Tibial nerve (tissue), 4 donors: ENCODE measurements at regions not wholly inside any gene's neighbourhood (a gene's known extent, or its start where the extent isn't known, plus 50 kb on each side); places are given as distances from the start of the nearest gene placed in this dataset.

Source experiments
- DNase-seq, 2 donors: peaks; one replicate each; pipeline ENCODE4 v3.0.0-alpha.2; 2019; ENCODE audit warnings: low spot score in 2 of 2
- H3K27ac ChIP-seq, 4 donors: fragments of 200-600 bp; sonication (generic) in 3 of 4; one replicate each; pipeline ENCODE4 v1.5.1; 2017 to 2019; ENCODE audit warnings: mild to moderate bottlenecking in 1 of 4
- H3K27me3 ChIP-seq, 2 donors: fragments of 200-600 bp; sonication (generic) in 1 of 2; one replicate each; pipeline versions ENCODE4 v1.5.1 to v1.6.0; 2017 to 2019
- H3K36me3 ChIP-seq, 3 donors: fragments of 200-600 bp; sonication (generic); one replicate each; pipeline ENCODE4 v1.5.1; 2018 to 2019
- H3K4me1 ChIP-seq, 4 donors: fragments of 200-600 bp; sonication (generic) in 3 of 4; one replicate each; pipeline ENCODE4 v1.5.1; 2017 to 2019
- H3K4me3 ChIP-seq, 4 donors: fragments of 200-600 bp; sonication (generic) in 3 of 4; one replicate each; pipeline ENCODE4 v1.5.1; 2017 to 2019; ENCODE audit warnings: mild to moderate bottlenecking in 1 of 4, moderate library complexity in 1 of 4
- H3K9me3 ChIP-seq, 4 donors: fragments of 200-600 bp; sonication (generic) in 3 of 4; one replicate each; pipeline ENCODE4 v1.5.1; 2017 to 2019
- CTCF ChIP-seq, 5 experiments: fragments of 200-600 bp in 3 of 5; fragments of 450-650 bp in 2 of 5; sonication (generic) in 3 of 5; IDR thresholded peaks; one replicate each; pipeline ENCODE4 v1.5.1; 2016 to 2019; ENCODE audit warnings: antibody characterized with exemption in 5 of 5, mild to moderate bottlenecking in 3 of 5, moderate library complexity in 2 of 5
- EP300 ChIP-seq, 2 donors: sonication (generic); formaldehyde crosslinking; IDR thresholded peaks; one replicate each; pipeline ENCODE4 v1.6.1; 2017; ENCODE audit warnings: antibody characterized with exemption in 2 of 2, mild to moderate bottlenecking in 1 of 2
- POLR2A ChIP-seq, 2 donors: fragments of 450-650 bp; IDR thresholded peaks; one replicate each; pipeline ENCODE4 v1.6.1; 2017; ENCODE audit warnings: antibody characterized with exemption in 2 of 2, mild to moderate bottlenecking in 2 of 2, moderate library complexity in 2 of 2
- WGBS, 2 donors: methylation state at CpG; one replicate each; pipeline ENCODE4 v1.1.5; 2018; 5-methylcytosine and 5-hydroxymethylcytosine counted together

- Histone ChIP-seq H3K36me3 (no peaks in the 10 kb centered on the region), H3K27ac (no peak overlapping the region), H3K4me1 (no peaks in the 10 kb centered on the region), H3K9me3 (no peaks in the 10 kb centered on the region), H3K4me3 (no peak overlapping the region), H3K27me3 (no peaks in the 10 kb centered on the region)
- DNase-seq = no peak
- TF ChIP-seq POLR2A (IDR thresholded peaks at IDR 0.05) = no peak
- TF ChIP-seq EP300 (IDR thresholded peaks at IDR 0.05) = no peak
- TF ChIP-seq CTCF (IDR thresholded peaks at IDR 0.05) = no peak
- WGBS, 2 donors = 29 to 49% methylated on average over 1 of the region's 1 CpG
These were observed 172.5 kb upstream of the FMR1 start for GRCh38 chrX:147739196-147739595.

DNA sequence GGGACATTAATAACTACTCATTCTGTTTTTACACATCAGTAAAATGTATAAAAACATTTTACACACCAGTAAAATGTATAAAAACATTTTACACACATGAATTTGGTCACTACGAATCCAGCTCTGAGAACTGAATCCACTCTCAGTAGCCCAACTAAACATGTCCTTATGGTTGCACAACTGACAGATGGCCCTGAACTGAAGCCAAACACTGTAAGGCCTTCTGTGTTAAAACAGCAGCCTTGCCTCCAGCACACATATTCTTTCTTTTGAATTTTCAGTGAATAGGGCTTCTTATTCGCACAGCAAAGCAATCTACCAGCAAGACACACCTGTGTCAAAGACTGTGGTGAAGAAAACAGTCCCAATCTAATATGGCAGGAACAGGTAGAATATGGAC lies 169.9 kb upstream of the FMR1 start:
- no peak for DNase-seq
- 67 to 83% methylated on average over 2 of the region's 2 CpGs for WGBS, 2 donors
- Histone ChIP-seq H3K9me3 (no peaks in the 10 kb centered on the region), H3K27ac (no peak overlapping the region), H3K4me3 (no peak overlapping the region), H3K4me1 (no peaks in the 10 kb centered on the region), H3K36me3 (no peaks in the 10 kb centered on the region), H3K27me3 (no peaks in the 10 kb centered on the region)
- TF ChIP-seq CTCF (IDR thresholded peaks at IDR 0.05) (no peak), EP300 (IDR thresholded peaks at IDR 0.05) (no peak), POLR2A (IDR thresholded peaks at IDR 0.05) (no peak)

- WGBS, 2 donors = 57 to 66% methylated on average over 2 of the region's 2 CpGs
- TF ChIP-seq EP300 (IDR thresholded peaks at IDR 0.05) = no peak
- TF ChIP-seq POLR2A (IDR thresholded peaks at IDR 0.05) = no peak
- no peak for TF ChIP-seq CTCF (IDR thresholded peaks at IDR 0.05)
- Histone ChIP-seq H3K27me3 (no peaks in the 10 kb centered on the region), H3K36me3 (no peaks in the 10 kb centered on the region), H3K27ac (no peak overlapping the region), H3K4me3 (no peak overlapping the region), H3K9me3 (no peaks in the 10 kb centered on the region), H3K4me1 (no peaks in the 10 kb centered on the region)
- no peak for DNase-seq
These were observed 162.4 kb upstream of the FMR1 start for GRCh38 chrX:147749308-147749707.

DNA sequence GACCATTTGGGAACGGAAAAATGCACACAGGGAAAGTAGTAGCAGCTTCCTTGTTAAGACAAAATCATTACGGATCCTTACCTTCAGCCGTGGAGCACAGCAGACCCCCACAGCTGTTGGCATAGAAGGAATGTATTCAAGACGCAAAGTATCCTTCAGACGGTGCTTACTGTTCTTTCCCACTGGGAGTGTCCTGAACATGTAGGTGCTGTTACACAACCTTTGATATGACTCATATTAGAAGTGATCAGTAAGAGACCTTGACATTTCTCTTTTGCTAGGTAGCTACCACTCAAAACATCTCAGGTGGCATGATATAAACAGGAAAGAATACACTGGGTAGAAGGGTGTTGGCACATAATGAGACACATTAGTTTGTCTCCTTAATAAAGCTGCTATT lies 154.0 kb upstream of the FMR1 start:
- H3K36me3 ChIP-seq = no peaks in the 10 kb centered on the region

GRCh38 chrX:147763131-147763530 lies 148.6 kb upstream of the FMR1 start:
- 76 to 89% methylated on average over 1 of the region's 1 CpG for WGBS, 2 donors
- Histone ChIP-seq H3K27ac (no peak overlapping the region), H3K4me3 (no peak overlapping the region), H3K36me3 (no peaks in the 10 kb centered on the region), H3K27me3 (no peaks in the 10 kb centered on the region), H3K4me1 (no peaks in the 10 kb centered on the region), H3K9me3 (no peaks in the 10 kb centered on the region)
- TF ChIP-seq POLR2A (IDR thresholded peaks at IDR 0.05) (no peak), CTCF (IDR thresholded peaks at IDR 0.05) (no peak), EP300 (IDR thresholded peaks at IDR 0.05) (no peak)
- no peak for DNase-seq

More for the DNA sequence above, 154.0 kb upstream of the FMR1 start:
- no peaks in the 10 kb centered on the region for H3K27me3 ChIP-seq
- no peaks in the 10 kb centered on the region for H3K9me3 ChIP-seq
- WGBS, 2 donors = 69 to 82% methylated on average over 5 of the region's 5 CpGs
- H3K4me3 ChIP-seq = no peak overlapping the region
- no peaks in the 10 kb centered on the region for H3K4me1 ChIP-seq
- TF ChIP-seq CTCF (IDR thresholded peaks at IDR 0.05) (no peak), POLR2A (IDR thresholded peaks at IDR 0.05) (no peak), EP300 (IDR thresholded peaks at IDR 0.05) (no peak)
- H3K27ac ChIP-seq = no peak overlapping the region
- DNase-seq = no peak
